KOPT-K1 (cell line): ENCODE measurements at regions not wholly inside any gene's neighbourhood (a gene's known extent, or its start where the extent isn't known, plus 50 kb on each side); places are given as distances from the start of the nearest gene placed in this dataset.

Experiments used
- H3K27ac ChIP-seq: fragments of 200-600 bp; sonication (generic); 2 replicates; pipeline ENCODE4 v1.5.1; 2016; ENCODE audit warnings: antibody characterized with exemption, mild to moderate bottlenecking, low read depth, low read length; ENCODE audit not compliant: poor library complexity, severe bottlenecking
- H3K36me3 ChIP-seq: fragments of 200-600 bp; sonication (generic); 2 replicates; pipeline ENCODE4 v1.5.1; 2017; ENCODE audit warnings: antibody characterized with exemption, mild to moderate bottlenecking, low read length, moderate library complexity; ENCODE audit not compliant: insufficient read depth
- H3K9me3 ChIP-seq: fragments of 200-600 bp; sonication (generic); 2 replicates; pipeline ENCODE4 v1.5.1; 2017; ENCODE audit warnings: antibody characterized with exemption, low read length, mild to moderate bottlenecking; ENCODE audit not compliant: insufficient read depth, poor library complexity, severe bottlenecking

DNA sequence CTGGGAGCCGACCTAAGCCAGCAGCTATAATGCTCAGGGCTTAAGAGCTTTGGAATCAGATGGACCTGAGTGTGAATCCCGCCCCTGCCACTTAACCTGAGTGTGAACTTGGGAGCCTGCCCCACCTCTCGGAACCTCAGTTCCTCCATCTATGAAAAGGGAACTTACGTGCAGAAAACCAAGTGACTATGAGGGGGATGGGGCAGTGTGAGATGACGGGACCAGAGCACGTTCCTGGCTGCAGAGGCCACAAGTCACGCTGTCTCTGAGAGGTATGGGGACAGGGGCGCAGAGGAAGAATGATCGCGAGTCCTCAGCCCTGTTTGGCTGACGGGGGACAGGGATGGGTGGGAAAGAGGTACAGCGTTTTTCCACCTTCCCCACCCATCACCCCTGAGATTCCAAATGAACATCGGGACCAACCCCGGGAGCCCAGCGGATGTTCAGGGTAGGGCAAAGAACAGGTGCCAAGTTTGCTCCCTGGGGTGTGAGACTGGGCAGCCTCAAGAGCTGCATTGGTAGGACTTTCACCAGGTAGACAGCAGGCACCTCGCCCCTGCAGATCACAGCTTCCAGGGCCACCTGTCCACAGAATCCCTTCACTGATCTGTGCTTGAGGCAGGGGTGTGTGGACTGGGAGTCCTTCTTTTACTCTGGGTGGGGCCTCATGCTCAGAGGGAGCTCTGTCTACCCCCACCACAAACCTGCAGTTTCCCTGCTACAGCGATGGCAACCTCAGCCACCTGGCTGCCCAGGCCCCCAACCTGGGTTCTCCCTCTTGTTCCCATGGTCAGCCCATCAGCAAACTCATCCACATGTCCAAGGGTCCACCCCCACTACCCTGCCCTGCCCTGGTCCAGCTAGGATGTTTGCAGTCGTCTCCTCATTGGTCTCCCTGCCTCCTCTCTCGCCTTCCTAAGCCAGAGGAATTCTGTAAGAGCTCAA, 85.8 kb downstream of the CEBPB start:
- Histone ChIP-seq H3K36me3 (no peaks in the 10 kb centered on the region), H3K27ac (no peak overlapping the region), H3K9me3 (no peaks in the 10 kb centered on the region)

DNA sequence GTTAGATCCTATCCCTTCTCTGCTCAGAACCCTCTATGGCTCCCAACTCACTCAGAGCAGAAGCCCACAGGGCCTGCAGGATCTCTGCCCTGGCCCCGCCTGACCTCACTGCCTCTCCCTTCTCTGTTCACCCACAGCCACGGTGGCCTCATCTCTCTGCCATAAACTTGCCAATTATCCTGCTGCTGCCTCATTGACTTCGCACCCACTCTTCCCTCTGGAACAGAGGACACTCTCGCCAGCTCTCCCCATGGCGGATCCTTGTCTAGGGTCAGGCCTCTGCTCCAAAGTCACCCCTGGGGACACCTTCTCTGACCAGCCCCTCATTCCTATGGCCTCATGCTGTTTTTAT, 86.4 kb downstream of the CEBPB start:
- Histone ChIP-seq H3K9me3 (no peaks in the 10 kb centered on the region), H3K36me3 (no peaks in the 10 kb centered on the region), H3K27ac (no peak overlapping the region)

DNA sequence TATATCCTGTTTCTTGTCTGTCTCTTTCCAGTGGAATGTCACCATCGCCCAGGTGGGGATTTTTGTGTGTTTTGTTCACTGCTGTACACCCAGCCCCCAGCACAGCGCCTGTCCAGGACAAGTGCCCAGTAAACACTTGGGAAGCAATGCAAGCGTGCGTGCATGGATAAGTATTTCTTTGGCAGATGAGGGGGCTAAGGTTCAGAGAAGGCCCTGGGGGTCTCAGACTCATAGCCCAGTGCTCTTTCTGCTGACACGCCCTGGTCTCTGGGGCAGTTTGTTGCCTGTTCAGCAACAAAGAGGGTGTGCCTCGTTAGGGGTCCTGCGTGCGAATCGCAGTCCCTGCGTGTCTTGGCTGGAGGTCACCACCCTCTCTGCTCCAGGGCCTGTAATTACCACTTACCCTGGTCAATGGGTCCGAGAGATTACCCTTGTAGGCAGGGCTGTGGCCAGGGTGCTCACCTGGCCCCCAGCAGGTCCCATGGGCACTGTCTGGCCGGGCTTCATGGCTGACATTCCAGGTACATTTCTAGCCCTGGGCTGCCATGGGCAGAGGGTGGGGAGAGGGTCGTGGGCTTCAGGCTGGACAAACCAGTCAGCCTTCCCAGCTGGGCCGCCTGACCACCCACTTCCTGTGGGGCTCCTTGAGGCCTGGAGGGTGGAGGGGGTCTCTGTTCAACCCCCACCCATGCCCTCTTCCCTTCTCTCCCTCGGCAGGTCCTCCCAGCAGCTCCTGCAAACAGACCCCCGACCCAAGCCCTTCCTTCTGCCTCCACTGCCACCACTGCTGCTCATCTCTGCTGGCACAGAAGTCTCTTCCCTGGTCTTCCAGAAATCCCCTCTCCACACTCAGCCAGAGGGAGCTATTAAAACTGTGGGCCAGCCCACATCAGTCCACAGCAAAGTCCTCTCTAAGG, 87.1 kb downstream of the CEBPB start:
- H3K27ac ChIP-seq: no peak overlapping the region
- no peaks in the 10 kb centered on the region for H3K36me3 ChIP-seq
- no peaks in the 10 kb centered on the region for H3K9me3 ChIP-seq

DNA sequence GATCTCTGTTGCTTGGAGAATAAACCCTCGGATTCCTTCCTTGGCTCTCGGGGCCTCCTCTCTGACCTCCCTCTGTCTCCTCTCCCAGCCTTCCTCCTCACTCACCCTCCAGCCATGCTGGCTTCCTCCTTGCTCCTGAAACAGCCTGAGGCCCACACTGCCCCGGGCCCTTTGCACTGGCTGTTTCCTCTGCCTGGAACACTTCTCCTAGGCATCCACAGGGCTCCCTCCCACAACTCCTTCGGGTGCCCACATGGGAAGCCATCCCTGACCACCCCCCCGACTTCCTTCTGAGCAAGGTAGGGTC, 87.7 kb downstream of the CEBPB start:
- Histone ChIP-seq H3K27ac (no peak overlapping the region), H3K36me3 (no peaks in the 10 kb centered on the region), H3K9me3 (no peaks in the 10 kb centered on the region)

DNA sequence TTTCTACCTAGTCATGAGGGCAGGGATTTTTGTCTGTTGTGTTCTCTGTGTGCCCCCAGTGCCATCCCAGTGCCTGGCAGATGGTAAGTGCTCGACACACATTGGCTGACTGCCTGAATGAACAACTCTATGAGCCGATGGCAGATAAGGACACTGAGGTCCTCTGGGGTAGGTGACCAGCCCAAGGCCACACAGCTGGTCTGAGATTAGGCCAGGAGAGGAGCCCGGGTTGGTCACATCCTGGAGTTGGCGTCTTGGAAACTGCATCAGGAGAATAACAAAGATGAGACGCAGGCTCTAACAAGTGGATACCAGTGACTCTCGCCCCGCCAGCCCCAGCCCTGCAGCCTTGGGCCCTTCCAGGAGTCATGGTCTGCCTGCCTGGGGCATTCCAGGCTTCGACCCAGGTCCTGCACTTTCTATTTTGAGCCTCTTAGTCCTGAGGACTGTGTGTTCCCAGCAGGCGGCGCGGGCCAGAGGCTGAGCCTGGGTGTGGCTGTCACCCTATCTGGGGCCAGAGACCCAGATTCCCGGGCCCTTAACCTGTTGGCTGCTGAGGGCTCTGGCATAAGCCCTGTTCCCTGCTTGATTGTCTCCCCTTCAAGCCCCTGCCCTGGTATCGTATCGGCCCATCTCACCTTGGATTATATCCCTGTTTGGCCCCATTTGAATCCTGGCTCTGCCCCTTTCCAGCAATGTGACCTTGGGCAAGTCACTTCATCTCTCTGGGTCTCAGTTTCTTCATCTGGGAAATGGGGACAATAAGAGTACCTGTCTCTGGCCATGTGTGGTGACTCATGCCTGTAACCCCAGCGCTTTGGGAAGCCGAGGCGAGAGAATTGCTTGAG, 88.3 kb downstream of the CEBPB start:
- H3K9me3 ChIP-seq: no peaks in the 10 kb centered on the region
- no peak overlapping the region for H3K27ac ChIP-seq
- H3K36me3 ChIP-seq: no peaks in the 10 kb centered on the region

DNA sequence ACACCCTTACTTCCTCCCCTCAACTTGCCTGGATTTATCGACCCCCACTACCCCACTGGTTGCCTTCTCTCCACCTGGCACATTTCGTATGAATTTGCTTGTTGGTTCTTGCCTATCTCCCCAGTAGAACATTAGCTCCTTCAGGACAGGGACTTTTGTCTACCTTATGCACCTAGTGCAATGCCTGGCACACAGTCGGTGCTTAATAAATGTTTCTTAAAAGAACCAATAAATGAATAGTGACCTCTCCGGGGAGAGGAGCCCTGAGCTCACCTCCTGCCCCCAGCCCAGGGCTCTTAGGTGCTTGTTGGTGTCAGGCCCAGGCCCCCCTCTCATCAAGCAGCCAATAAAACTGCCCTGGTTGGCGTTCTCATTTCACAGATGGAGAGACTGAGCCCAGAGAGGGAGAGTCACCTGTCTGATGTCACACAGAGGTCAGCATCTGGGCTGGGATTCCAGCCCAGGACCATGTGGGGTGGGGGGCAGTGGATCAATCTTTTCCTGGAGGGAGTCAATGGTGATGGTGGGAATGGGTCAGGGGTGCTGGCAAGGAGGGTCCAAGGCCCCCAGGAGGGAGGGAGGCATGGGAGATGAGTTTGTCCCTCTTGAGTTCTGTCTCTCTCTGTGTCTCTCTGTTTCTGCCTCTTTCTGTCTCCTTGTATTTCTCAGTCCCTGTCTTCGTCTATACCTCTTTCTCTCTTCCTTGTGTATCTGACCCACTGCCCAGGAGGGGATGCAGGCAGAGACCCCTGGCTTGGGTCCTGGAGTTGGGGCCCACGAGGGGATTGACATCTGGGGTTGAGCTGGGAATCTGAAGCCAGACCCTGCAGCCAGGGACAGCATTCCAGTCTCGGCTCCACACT, 89.6 kb downstream of the CEBPB start:
- Histone ChIP-seq H3K27ac (no peak overlapping the region), H3K9me3 (no peaks in the 10 kb centered on the region), H3K36me3 (no peaks in the 10 kb centered on the region)

DNA sequence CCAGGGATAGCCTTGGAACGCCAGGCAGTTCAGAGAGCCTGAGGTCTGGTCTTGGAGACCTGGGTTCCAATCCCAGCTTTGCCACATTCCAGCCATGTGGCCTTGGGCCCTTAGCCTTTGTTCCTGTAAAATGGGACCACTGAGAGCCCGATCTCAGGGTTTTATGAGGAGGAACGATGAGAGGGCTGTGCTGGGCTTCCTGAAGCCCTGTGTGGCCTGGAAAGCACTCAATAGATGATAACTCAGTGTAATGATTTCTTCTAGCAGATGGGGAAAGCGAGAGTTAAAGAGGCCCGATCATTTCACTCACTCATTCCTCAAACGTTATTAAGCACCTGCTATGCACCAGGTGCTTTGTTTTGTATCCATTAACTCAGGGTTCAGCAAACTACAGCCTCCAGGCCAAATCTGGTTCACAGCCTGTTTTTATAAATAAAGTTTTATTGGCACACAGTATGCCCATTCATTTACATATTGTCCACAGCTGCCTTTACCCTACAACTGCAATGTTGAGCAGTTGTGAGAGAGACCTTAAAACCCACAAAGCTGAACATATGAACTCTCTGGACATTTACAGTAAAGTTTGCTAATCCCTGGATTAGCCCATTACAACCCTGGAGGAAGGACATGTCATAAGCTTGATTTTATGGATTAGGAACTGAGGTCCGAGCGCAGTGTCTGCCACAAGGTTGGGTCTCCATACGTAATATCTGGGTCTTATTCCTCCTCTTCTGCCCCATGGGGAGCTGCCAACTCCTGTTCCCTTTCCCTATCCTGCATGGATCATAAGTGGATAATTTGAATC, 90.4 kb downstream of the CEBPB start:
- Histone ChIP-seq H3K36me3 (no peaks in the 10 kb centered on the region), H3K27ac (no peak overlapping the region), H3K9me3 (no peaks in the 10 kb centered on the region)

DNA sequence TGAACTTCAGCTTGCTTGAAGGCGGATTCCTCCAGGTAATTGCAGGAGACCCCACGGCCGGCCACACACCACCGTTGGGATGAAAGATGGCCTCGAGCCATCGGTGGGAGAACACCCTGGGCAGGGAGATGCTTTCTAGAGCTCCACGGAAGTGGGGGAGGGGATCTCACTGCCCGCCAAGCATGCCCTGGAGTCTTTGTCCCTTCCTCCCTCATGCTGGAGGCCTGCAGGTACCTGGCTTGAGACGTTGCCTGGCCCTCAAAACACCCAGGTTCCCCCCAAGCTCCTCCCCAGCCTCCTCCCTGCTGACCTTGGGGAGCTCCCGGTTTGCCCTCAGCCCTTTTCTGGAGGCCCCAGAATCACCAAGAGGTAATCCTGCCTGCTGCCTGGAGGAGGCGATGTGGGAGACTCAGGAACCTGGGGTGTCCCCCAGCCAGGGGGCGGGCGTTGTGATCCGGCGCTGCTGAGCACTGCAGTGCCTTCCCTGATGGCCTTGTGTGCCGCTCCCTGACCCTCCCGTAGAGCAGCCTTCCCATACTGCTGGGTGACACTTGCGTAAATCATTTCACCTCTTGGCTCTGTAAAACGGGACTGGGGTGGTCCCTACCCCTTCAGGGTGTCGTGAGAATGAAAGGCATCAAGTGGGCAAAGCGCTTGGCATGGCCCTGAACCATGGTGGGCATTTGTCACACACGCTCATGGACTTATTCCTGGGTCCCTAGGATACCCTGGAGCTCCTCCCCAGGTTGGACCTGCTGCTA, 91.4 kb downstream of the CEBPB start:
- Histone ChIP-seq H3K9me3 (no peaks in the 10 kb centered on the region), H3K36me3 (no peaks in the 10 kb centered on the region), H3K27ac (no peak overlapping the region)

DNA sequence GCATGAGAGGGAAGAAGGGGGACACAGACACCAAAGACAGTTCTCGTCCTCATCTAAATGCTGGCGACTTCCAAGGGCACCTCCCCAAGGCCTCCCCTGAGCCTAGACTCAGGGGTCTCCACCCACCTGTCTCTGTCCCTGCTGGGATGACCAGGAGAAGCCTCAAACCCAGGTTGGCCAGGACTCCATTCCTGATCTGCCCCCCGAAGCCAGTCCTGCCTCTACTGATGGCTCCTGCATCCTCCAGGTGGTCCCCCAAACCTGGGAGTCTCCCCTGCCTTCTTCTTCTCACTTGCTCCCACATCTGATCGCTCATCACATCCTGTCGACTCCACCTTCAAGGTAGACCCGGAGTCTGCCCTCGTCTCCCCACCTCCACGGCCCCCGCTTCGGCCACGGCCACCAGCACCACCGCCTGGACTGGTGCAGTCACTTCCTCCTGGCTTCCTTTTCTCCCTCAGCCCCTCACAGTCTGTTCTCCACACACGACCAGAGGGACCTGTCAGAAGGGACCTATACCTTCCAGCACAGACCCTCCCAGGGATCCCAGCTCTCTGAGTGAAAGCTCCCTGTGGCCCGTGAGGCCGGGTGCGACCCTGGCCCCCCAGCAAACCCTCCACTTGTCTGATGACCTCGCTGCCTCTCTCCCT, 92.1 kb downstream of the CEBPB start:
- H3K36me3 ChIP-seq: no peaks in the 10 kb centered on the region
- no peak overlapping the region for H3K27ac ChIP-seq
- no peaks in the 10 kb centered on the region for H3K9me3 ChIP-seq

DNA sequence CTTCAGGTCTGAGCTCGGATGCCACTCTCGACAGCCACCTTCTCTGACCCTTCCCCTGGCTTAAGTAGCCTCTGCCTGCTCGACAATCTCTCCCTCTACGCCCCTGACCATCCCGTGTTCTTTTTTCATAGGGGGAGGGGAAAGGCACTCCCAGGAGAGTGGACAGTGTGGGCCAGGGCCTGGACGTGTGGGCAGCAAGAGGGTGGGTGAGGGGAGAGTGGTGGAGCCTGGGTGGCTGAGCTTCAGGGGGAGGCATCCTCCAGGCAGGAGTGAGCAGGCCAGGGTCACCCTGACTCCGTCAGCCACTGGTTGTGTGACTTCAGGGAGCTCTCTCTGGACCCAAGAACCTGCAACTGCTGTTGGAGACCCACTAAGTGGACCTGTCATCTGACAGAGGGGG, 92.7 kb downstream of the CEBPB start:
- Histone ChIP-seq H3K36me3 (no peaks in the 10 kb centered on the region), H3K9me3 (no peaks in the 10 kb centered on the region), H3K27ac (no peak overlapping the region)

DNA sequence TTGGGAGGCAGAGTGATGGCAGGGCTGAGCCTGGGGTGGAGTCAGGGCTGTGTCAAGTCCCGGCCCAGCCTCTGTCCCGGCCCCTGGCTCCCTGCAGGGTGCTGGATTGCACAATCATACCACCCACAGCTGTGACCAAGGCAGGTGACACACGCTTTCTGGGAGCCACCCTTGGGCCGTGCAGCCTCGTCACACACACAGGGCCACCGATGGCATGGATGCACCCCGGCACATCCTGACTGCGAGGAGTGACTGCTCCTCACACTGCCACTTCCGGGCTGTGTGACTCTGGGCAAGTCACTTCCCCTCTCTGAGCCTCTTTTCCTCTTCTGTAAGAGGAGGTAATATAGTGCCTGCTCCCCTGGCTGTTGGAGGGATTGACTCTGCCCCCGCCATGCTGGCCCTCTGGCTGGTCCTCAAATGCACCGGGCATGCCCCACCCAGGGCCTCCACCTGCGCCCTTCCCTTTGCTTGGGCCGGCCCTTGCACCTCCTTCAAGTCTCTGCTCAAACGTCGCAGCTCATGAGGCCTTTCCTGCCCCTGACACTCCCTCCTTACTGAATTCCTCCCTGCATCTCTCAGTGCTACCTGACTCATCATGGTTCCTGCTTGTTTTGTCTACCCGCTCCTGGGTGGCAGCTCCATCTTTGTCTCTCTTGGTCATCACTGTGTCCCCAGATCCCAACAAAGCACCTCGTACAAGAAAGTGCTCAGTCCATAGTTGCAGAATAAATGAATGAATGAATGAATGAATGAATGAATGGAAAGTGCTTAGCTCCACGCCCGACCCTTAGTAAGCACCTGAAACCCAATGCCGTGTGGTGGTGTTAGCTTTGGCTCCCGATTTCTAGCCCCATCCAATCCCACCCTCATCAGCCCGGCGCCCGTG, 93.5 kb downstream of the CEBPB start:
- Histone ChIP-seq H3K36me3 (no peaks in the 10 kb centered on the region), H3K27ac (no peak overlapping the region), H3K9me3 (no peaks in the 10 kb centered on the region)

DNA sequence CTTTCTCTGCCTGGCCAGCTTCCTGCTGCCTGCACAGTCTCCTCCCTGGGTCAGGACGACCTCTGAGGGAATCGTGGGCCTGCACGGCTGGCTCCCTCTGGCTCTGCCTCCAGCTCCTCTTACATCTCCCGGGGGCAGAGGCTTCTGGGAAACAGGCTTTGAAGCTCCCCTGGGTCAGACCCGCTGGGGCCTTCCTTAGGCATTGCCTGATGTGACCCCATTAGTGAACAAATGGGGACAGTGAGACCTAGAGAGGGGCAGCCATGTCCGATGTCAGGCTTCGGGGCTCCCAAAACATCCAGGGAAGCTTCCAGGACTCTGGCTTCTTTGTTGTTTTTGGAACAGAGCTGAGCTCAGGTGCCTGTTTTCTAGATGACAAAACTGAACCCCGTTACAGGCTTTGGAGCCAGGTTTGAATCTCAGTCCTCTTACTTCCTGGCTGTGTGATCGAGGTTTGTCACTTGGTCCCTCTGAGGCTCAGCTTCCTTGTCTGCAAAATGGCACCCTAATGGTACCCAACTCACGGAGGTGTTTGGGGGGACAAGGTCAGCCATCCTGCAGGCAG, 94.3 kb downstream of the CEBPB start:
- H3K9me3 ChIP-seq: no peaks in the 10 kb centered on the region
- no peaks in the 10 kb centered on the region for H3K36me3 ChIP-seq
- no peak overlapping the region for H3K27ac ChIP-seq
